ENCODE measurements at regions not wholly inside any gene's neighbourhood (a gene's known extent, or its start where the extent isn't known, plus 50 kb on each side); places are given as distances from the start of the nearest gene placed in this dataset.

- Histone ChIP-seq H3K36me3 (no peaks in the 10 kb centered on the region), H3K9me3 (no peaks in the 10 kb centered on the region), H3K4me1 (no peaks in the 10 kb centered on the region), H3K27me3 (no peaks in the 10 kb centered on the region), H3K27ac (no peak overlapping the region), H3K4me3 (no peak overlapping the region)
- TF ChIP-seq, protein P1, sequence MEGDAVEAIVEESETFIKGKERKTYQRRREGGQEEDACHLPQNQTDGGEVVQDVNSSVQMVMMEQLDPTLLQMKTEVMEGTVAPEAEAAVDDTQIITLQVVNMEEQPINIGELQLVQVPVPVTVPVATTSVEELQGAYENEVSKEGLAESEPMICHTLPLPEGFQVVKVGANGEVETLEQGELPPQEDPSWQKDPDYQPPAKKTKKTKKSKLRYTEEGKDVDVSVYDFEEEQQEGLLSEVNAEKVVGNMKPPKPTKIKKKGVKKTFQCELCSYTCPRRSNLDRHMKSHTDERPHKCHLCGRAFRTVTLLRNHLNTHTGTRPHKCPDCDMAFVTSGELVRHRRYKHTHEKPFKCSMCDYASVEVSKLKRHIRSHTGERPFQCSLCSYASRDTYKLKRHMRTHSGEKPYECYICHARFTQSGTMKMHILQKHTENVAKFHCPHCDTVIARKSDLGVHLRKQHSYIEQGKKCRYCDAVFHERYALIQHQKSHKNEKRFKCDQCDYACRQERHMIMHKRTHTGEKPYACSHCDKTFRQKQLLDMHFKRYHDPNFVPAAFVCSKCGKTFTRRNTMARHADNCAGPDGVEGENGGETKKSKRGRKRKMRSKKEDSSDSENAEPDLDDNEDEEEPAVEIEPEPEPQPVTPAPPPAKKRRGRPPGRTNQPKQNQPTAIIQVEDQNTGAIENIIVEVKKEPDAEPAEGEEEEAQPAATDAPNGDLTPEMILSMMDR (IDR thresholded peaks at IDR 0.05) = no peak
- no peak for TF ChIP-seq EP300 (IDR thresholded peaks at IDR 0.05)
- no peak for TF ChIP-seq POLR2A (IDR thresholded peaks at IDR 0.05)
- no peak for TF ChIP-seq POLR2AphosphoS5 (IDR thresholded peaks at IDR 0.05)
- WGBS, 2 donors = 64 to 67% methylated on average over 7 of the region's 7 CpGs
- no peak for DNase-seq
- no peak for ATAC-seq (ENCODE audit: low FRiP score in 2 of 2)
These were observed 600.5 kb upstream of the TENM4 start for GRCh38 chr11:80041136-80042000.

GRCh38 chr11:80034801-80035200 lies 594.0 kb upstream of the TENM4 start:
- WGBS, 2 donors = 88 to 89% methylated on average over 1 of the region's 1 CpG
- no peaks in the 10 kb centered on the region for H3K9me3 ChIP-seq
- H3K4me3 ChIP-seq = no peak overlapping the region
- H3K27ac ChIP-seq = no peak overlapping the region
- H3K36me3 ChIP-seq = no peaks in the 10 kb centered on the region
- no peak for DNase-seq
- H3K27me3 ChIP-seq = no peaks in the 10 kb centered on the region
- TF ChIP-seq POLR2A (IDR thresholded peaks at IDR 0.05) (no peak), EP300 (IDR thresholded peaks at IDR 0.05) (no peak), POLR2AphosphoS5 (IDR thresholded peaks at IDR 0.05) (no peak)
- TF ChIP-seq, protein P1 (IDR thresholded peaks at IDR 0.05) = no peak
- H3K4me1 ChIP-seq = no peaks in the 10 kb centered on the region
- ATAC-seq (ENCODE audit: low FRiP score in 2 of 2) = no peak

DNA sequence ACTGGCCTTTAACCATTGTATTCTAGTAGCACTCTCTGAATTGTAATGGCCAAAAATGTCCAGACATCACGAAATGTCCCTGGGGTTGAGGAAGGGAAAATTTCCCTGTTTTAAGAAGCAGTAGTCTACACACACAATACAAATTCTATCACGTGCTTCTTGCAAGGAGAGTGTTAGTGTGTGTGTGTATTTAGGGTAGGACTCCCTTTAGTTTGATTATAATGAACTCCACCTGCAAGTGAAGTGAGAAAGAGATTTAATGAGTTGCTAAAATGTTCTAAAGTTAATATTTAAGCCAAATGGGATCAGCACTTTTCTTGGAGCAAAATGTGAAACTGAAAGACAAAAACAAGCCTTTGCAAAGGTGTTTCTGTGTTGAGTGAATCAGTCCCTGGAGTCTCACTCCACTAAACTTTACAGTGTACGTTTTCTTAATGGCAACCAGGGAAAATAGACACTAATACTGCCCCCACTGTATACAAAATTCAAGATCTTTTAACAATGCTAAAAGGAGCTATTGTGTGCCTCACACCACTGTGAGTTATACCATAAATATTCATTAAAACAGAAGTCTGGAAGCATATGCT lies 590.3 kb upstream of the TENM4 start:
- no peaks in the 10 kb centered on the region for H3K27me3 ChIP-seq
- TF ChIP-seq POLR2A (IDR thresholded peaks at IDR 0.05) = no peak
- TF ChIP-seq, protein P1 (IDR thresholded peaks at IDR 0.05) = no peak
- no peak for TF ChIP-seq POLR2AphosphoS5 (IDR thresholded peaks at IDR 0.05)
- no peak for TF ChIP-seq EP300 (IDR thresholded peaks at IDR 0.05)
- DNase-seq (no peak), ATAC-seq (ENCODE audit: low FRiP score in 2 of 2) (no peak)
- H3K4me1 ChIP-seq = no peaks in the 10 kb centered on the region
- WGBS, 2 donors = 55 to 66% methylated on average over 3 of the region's 3 CpGs
- no peak overlapping the region for H3K27ac ChIP-seq
- no peak overlapping the region for H3K4me3 ChIP-seq
- no peaks in the 10 kb centered on the region for H3K9me3 ChIP-seq
- no peaks in the 10 kb centered on the region for H3K36me3 ChIP-seq

GRCh38 chr11:80028998-80029397 lies 588.2 kb upstream of the TENM4 start:
- no peaks in the 10 kb centered on the region for H3K9me3 ChIP-seq
- ATAC-seq (ENCODE audit: low FRiP score in 2 of 2) (no peak), DNase-seq (no peak)
- no peaks in the 10 kb centered on the region for H3K27me3 ChIP-seq
- TF ChIP-seq, protein P1 (IDR thresholded peaks at IDR 0.05) = no peak
- no peak for TF ChIP-seq POLR2A (IDR thresholded peaks at IDR 0.05)
- TF ChIP-seq EP300 (IDR thresholded peaks at IDR 0.05) = no peak
- no peak for TF ChIP-seq POLR2AphosphoS5 (IDR thresholded peaks at IDR 0.05)
- H3K27ac ChIP-seq = no peak overlapping the region
- H3K36me3 ChIP-seq = no peaks in the 10 kb centered on the region
- WGBS, 2 donors = 60 to 83% methylated on average over 3 of the region's 3 CpGs
- H3K4me3 ChIP-seq = no peak overlapping the region
- H3K4me1 ChIP-seq = no peaks in the 10 kb centered on the region
